Fibroblast of lung (primary cell): ENCODE measurements at regions not wholly inside any gene's neighbourhood (a gene's known extent, or its start where the extent isn't known, plus 50 kb on each side); places are given as distances from the start of the nearest gene placed in this dataset.

Source experiments
- CTCF ChIP-seq, 2 donors: IDR thresholded peaks in 1 of 2; conservative IDR thresholded peaks in 1 of 2; 1 replicate in 1 of 2; 2 replicates in 1 of 2; pipeline ENCODE4 v1.5.1; 2011 to 2012; ENCODE audit warnings: low read length in 2 of 2, control low read depth in 1 of 2, inconsistent platforms in 1 of 2, low read depth in 1 of 2, mild to moderate bottlenecking in 1 of 2
- EZH2 ChIP-seq: IDR thresholded peaks from 2 replicates; pipeline ENCODE4 v1.5.1; 2012; ENCODE audit warnings: low read length, control low read depth, mild to moderate bottlenecking; ENCODE audit errors: missing control alignments

GRCh38 chr7:12898004-12898403 lies 210.6 kb downstream of the ARL4A start:
- no peak for TF ChIP-seq CTCF (conservative IDR thresholded peaks at IDR 0.05 in 1 of 2, IDR thresholded peaks at IDR 0.05 in 1 of 2; ENCODE audit: low read depth in 1 of 2, low read length in 2 of 2)
- TF ChIP-seq EZH2 = no peak
